GM13977 (cell line): ENCODE measurements at regions not wholly inside any gene's neighbourhood (a gene's known extent, or its start where the extent isn't known, plus 50 kb on each side); places are given as distances from the start of the nearest gene placed in this dataset.

Experiments used
- DNase-seq: peaks from one replicate; pipeline ENCODE4 v3.0.0; 2012; ENCODE audit warnings: low spot score
- in situ Hi-C: fragments of 300-500 bp; cut with MboI; formaldehyde crosslinking; loops from one replicate; pipeline ENCODE4 v1.12.0; 2022; ENCODE audit warnings: low sequenced_read_pairs, low pct_unique_long_range_greater_than_20kb, mixed read lengths, inconsistent platforms; ENCODE audit not compliant: unreplicated experiment
- TF ChIP-seq, protein P1 (sequence below): IDR thresholded peaks from 2 replicates; pipeline ENCODE4 v1.5.1; 2012; ENCODE audit warnings: mild to moderate bottlenecking, control low read depth; ENCODE audit not compliant: insufficient read depth; ENCODE audit errors: extremely low read depth, missing control alignments

DNA sequence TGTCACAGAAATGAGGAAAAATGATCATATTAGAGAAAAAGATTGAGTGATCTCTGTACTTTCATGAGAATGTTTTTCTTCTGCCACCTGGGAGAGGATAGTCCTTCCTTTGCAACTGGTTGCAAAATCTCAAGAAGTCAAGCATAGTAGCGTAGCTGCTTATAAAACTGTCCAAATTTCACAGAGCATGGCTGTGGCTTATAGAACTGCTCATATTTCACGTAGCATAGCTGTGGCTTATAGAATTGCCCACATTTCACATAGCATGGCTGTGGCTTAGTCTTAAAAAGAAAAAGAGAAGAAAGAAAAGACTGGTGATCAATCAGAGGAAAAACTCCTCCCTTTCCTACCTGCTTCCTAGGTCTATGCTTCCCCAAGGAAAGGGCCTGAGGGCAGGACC lies 329.5 kb downstream of the SIPA1L2 start:
- DNase-seq: no peak
- in situ Hi-C loops: no loop called here
- TF ChIP-seq, protein P1, sequence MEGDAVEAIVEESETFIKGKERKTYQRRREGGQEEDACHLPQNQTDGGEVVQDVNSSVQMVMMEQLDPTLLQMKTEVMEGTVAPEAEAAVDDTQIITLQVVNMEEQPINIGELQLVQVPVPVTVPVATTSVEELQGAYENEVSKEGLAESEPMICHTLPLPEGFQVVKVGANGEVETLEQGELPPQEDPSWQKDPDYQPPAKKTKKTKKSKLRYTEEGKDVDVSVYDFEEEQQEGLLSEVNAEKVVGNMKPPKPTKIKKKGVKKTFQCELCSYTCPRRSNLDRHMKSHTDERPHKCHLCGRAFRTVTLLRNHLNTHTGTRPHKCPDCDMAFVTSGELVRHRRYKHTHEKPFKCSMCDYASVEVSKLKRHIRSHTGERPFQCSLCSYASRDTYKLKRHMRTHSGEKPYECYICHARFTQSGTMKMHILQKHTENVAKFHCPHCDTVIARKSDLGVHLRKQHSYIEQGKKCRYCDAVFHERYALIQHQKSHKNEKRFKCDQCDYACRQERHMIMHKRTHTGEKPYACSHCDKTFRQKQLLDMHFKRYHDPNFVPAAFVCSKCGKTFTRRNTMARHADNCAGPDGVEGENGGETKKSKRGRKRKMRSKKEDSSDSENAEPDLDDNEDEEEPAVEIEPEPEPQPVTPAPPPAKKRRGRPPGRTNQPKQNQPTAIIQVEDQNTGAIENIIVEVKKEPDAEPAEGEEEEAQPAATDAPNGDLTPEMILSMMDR: no peak

DNA sequence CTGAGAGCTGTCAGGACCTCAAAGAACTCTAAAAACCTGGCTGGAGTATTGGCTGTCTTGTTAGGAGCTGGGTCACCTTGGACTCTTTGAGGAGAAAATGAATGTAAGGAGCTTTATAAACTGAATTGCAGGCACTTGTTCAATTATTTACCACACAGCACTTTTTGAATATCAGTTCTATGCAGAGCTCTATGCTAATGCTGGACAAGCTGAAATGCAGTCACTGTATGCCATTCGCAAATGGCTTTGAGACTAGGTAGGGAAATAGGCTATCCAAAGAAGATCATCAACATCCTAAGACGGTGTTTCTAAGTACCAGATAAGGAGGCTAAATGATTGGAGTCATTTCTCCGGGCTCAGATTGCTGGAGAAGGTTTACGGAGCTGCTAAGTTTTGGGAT lies 333.5 kb downstream of the SIPA1L2 start:
- in situ Hi-C loops: no loop called here
- TF ChIP-seq, protein P1: no peak
- no peak for DNase-seq

DNA sequence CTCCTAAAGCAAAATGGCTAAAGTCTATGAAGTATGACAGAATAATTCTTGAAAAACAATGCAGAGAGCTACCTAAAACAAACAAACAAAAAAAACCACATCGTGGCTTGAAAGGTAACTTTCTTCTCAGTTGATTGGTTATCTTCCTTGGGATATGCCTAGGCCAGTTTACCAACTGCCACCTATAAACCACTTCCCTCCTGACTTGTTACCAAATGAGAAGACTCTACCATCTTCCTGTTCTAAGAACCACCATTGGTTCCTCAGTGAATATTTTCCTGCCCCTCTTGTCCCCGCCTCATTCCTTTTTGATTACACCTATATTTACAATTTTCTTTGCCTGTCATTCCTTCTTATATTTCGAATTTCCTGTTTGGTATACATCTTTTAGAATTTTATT lies 336.6 kb downstream of the SIPA1L2 start:
- DNase-seq: no peak
- TF ChIP-seq, protein P1: no peak
- in situ Hi-C loops: no loop called here

DNA sequence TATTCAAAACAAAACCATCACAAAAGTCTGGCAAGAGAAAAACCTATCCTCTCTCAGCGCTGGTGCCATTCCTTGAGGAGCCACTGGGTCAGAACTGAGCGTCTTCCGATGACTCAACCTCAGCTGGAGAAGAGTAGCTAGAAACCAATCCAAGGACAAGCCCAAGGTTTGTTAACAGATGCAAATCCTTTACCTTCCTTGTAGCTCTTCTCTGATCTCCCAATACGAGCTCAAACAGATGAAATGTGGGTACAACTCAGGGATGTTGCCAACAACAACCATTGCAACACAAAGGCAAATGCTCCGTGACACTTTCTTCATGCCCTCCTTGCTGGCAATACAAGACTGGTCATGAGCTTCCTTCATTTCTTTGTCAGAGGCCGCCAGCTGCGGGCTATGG lies 337.1 kb downstream of the SIPA1L2 start:
- TF ChIP-seq, protein P1: no peak
- DNase-seq: no peak
- in situ Hi-C loops: no loop called here

DNA sequence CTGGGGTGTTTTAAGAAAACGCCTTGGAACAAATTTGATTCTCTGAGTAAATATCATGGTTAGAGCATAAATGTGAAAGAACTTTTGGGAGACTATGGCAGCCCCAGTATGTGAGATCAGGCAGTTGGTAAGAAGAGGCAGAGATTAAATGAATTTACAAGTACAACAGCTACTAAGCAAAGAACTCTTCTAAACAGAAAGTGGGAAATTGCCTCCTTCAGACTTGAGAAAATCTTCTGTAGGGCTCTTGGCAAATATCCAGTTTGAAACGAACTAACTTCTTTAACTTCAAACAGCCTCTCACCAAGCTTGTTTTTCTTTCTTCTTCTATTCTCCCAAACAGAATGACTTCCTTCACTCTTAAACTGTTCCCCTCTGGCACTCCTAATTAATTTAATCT lies 337.7 kb downstream of the SIPA1L2 start:
- no peak for DNase-seq
- in situ Hi-C loops: no loop called here
- TF ChIP-seq, protein P1: no peak

DNA sequence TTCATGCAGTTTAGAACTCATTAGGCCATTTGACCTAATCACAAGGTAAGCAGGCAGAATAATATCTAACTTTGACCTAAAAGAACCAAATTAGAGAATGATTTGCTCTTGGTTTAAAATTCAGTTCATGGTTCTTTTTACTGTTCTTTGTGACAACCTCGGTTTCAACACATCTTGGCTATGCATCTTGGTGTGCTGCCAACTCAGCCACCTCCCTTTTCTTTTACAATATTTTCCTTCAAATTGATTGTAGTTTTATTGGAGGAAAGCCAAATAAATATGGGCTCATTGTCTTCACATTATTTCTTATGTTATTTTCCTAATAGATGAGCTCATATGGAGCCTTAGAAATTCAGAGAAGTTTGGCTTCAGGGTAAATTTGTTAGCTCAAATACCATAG lies 338.3 kb downstream of the SIPA1L2 start:
- TF ChIP-seq, protein P1: no peak
- DNase-seq: no peak
- in situ Hi-C loops: no loop called here

DNA sequence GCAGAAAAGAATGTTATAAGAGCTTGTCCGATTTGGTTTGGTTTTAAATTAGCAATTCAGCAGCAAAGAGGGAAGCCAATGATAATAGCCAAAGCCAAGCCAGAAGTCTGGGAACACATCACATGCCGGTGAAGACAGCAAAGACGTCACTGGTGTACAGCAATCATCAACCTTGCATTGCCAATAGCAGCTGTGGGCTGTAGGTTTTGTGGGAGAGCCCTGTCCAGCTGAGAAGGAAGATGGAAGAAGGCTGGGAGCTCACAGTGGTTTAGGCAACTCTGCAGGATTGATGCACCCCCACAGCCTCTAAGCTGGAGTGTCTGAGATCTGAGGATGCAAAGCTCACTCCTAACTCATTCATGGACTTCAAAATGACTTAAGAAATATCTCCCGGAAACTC lies 338.7 kb downstream of the SIPA1L2 start:
- no peak for DNase-seq
- TF ChIP-seq, protein P1: no peak
- in situ Hi-C loops: no loop called here
